GM21786 (cell line): ENCODE measurements at regions not wholly inside any gene's neighbourhood (a gene's known extent, or its start where the extent isn't known, plus 50 kb on each side); places are given as distances from the start of the nearest gene placed in this dataset.

Experiments
- ATAC-seq: cut with Tn5 transposase; IDR thresholded peaks from one replicate; pipeline ENCODE4 v1.9.1; 2021; ENCODE audit not compliant: unreplicated experiment

DNA sequence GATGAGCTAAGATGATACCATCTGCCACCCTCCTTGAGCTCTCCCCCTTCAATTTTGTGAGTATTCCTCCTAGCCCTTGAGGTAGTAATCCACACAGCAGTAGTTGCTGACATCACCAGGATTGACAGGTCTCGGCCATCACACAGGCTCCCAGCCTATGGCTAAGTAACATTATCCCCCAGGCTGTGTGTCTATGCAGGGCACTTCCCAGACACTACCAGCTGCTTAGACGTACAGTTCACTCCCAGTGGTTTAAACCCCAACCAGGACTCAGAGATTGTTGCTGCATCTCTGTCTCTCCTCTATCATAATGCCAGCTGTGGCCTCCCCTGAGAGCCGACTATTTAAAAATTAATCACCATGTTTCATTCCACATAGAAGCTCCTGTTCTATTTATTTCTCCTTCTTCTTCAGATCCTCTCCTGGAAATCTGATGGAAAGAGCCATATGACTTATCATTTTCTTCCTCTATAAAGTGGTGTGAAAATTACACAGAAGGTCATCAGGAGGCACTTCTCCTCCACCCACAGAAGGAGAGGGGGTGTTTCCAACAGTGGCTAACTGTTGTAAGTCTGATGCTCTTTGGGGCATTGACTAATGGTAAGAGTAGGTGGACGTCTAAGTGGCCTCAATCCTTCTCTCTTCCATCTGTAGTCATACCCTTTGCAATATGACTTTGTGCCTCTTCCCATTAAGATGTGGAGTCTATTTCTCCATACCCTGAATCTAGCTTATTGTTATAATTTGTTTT is 396.3 kb downstream of the SETD4 start:
- ATAC-seq: no peak

DNA sequence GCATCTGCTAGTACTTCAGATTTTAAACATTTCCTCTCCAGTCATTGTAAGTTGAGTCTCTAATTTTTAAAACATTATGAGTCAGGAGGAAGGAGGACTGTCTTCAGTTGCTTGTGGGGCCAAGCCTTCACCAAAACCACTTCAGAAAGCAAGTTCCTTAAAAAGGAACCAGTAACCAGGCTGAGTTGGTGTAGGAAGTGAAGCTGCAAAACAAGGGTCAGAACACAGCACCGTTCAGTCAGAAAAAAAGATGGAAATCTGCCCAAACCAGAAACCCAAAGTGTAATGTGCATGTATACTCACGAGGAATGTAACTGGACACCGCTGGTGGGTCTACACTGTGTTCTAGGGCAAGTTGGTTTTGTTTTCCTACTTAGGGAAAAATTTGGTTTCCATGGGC is 402.1 kb downstream of the SETD4 start:
- no peak for ATAC-seq

DNA sequence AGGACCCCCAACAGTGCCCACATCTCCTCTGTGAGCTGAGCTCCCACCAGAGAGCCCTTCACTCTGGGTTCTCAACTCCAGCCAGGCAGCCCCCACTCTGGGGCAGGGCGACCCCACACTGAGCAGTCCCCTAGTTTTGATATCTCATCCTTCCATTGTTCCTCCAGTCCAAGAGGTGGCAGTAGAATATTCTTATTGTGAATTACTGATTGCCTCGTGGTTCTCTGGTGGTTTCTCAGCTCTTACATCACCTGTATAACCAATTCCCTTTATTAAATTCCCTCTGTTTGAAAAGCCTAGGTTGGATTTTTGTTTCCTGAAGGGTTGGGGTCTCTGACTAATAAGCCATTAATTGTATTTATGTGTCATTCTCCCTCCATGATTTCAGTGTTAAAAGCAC is 407.5 kb downstream of the SETD4 start:
- ATAC-seq: no peak

DNA sequence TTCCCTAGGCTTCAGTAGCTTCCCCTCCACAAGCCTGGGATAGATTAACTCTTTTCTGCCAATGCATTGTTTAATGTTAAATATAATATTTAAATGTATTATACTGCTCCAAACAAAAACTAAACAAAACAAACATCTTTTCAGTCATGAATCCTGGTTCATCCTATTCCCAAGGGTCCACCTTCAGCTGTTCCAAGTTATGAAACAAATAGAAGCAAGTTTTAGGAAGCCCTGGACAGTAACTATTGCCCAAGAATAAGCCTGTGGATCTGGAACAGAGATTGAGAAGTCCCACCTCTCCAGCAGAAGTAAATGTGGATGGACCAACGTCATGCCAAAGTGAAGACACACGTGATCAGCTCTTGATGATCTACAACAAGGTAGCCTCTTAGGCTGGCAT is 408.1 kb downstream of the SETD4 start:
- no peak for ATAC-seq

DNA sequence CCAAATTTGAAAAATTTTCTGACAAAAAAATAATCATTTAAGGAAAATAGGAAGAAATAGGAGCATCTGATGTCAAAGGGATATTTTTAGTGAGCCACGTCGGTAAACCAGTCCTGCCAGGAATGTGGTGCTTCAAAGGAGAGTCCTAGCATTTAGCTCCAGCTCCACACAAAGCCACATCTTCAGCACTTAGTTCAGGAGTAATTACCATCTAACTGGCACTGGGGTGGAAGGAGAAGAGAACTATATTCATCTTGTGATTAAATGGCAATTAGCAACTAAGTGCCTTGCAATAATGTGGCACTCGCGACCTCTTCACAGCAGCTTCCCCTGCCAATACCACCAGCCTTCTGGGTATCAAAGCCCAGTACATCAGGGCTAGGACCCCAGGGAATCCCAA is 409.1 kb downstream of the SETD4 start:
- no peak for ATAC-seq

DNA sequence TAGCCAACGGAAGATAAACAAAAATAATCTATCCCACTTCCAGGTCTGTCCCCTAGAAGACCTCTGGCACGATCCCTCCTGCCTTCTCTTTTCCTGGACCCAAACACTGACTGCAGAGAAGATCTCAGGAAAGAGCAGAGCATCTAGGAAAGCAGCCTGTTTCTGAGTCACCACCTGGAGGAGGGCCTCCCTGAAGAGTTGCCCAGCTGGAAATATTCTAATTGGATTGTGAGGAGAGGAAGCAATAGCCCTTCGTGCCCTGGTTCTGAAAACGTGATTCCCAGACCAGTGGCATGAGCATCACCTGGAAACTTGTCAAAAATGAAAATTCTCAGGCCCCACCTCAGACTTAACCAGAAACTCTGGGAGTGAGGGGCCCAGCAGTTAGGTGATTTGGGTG is 411.1 kb downstream of the SETD4 start:
- no peak for ATAC-seq

DNA sequence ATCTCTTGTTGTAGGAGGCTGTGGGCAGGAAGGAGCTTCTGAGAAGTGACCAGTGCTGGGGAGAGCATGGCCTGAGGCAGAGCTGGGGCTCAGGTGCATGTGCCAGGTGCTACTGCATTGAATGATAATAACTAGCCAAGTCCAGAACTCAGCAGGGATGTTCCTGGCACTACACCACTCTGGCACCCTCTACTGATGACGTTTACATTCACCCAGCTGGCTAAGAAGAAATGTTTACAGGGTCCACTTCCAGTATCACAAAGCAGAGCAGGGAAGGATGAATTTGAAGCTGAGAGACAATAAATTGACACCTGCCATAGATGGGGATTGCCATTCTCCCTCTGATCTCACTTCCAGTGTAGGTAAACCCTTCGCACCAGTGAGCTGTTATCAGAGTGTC is 411.8 kb downstream of the SETD4 start:
- no peak for ATAC-seq

DNA sequence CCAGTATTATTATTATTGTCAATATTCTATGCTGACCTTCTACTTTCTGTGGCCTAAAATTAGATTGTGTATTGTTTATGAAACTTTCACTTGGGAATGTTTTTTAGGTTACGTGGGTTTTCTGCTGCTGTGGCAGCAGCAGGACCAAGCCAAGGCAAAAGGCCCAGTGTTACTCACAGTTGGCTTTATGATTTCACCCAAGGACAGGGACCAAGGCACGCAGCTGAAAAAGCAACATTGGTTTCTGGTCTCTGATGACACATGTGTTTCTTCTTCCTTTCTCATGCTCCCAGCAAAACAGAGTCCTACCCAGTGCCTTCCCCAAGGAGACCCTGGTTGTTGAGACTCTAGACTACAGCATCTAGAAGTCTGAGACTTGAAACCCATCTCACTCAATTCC is 413.7 kb downstream of the SETD4 start:
- no peak for ATAC-seq

DNA sequence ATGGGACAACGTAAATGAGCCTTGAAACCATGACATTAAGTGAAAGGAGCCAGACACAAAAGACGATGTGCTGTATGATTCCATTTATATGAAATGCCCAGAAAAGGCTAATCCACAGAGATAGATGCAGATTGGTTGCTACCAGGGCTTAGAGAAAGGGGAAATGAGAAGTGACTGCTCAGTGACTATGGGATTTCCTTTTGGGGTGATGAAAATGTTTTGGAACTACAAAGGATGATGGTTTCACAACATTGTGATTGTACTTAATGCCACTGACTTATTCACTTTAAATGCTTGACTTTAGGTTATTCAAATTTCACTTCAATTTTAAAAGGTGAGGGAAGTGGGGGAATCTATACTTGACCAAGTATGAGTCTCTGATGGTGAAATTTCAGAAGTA is 414.3 kb downstream of the SETD4 start:
- no peak for ATAC-seq

DNA sequence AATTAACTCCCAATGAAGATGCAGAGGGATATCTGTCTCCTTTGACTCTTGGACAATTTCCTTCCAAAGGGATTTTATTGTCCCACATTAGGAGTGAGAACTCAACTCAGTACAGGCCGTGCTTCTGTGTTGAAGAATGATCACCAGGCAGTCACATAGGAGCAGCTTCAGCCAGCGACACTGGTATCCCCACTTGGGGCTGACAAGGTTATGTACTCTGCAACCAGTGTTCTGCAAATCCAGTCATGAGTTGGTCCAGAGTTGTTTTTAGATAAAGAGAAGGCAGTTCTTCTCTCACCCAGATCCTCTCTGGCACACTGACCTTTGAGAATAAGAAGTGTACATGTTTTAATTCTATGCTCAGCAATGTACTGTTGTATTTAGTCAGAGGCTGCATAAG is 415.8 kb downstream of the SETD4 start:
- ATAC-seq: no peak

DNA sequence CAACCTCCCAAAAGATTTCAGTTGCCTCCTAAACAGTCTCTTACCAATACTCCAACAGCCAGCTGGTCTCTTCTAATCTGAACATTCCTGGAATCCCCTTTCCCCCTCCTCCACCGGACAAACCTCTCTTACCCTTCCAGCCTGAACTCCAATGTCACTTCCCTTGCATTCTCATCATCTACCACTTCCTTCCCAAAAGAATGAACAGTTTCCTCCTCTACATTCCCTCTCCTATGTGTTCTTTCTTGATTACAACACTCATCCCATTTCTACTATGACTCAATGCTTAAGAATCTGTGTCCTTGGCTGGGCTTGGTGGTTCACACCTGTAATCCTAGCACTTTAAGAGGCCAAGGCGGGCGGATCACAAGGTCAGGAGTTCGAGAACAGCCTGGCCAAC is 417.1 kb downstream of the SETD4 start:
- ATAC-seq: no peak

DNA sequence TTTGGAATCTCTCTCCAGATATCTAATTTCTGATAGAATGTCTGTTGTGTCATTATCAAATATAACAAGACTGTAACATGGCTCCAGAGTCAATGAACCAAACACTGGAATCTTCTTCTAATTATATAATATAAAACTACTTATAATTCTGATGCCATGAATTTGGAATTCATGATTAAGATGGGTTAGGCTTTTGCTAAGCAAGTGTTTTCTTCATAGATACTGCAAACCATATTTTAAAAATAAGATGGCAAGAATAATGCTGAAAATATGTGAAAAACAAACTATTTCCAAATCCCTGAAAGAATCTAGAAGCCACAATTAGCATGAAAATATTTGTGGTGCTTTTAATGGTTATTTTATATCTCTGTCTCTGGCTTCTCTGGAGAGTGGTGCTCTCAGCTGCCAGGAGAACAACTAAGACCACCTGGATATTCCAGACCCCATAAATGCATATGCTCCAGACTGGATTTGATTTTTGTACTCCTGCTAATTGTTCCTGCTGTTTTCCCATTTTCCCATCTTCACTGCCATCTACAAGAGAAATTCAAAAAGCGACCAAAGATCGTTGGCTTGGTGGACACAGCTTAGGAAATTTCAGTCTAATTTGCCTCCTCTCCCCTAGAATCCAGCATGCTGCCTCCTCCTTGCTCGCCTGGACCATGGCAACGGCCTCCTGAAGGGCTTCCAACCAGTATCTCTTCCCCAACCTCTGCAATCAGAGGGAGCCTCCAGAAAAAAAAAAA is 418.9 kb downstream of the SETD4 start:
- ATAC-seq: no peak

DNA sequence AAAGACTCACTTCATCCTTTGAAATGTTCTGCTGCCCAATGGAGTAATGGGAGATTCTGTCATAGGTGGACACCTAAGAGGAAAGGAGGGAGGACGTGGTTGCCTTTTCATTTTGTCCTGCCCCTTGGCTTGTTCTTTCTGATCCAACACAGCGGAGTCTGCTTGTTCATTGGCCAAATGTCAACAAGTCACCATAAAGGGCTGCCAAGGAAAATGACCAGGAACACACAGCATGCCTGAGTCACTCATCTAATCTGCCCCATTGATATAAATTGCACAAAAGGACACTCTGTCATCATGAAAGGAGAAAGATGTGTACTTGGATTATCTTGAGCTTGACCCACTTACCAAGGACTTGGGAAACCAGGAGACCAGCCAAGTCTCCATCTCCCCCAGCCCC is 422.9 kb downstream of the SETD4 start:
- ATAC-seq: no peak

DNA sequence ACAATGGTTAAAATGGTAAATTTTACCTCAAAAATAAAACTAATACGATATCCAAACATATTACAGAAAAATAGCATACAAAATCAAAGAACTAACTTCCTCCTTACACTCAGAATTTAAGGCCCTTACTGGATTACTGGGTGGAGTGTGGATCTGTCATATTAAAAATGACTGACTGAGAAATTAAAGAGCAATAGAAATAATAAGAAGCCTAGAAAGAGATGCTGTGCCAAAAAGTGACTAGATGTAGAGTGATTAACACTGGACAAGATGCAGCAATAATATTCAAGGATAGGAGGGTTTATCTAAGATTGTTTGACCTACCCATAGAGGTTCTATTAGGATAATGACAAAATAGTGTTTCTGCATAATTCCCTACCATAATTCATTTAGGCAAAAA is 424.3 kb downstream of the SETD4 start:
- ATAC-seq: no peak

DNA sequence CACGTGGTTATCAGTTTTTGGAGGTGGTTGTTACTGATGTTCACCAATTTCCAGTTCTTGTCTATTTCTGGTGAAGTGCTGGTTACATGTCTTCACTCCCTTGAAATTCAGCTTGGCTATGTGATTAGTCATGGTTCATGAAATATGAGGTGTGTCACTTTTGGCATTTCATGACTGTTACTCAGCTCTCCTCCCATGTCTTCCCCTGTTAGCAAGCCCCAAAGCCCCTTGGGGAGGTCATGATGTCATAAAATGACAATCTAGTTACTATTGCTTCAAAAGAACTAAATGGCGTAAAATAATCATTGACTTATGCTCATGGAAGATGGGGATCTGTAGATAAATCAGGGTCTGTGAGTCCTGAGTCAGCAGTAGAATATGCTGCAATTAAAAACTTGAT is 425.1 kb downstream of the SETD4 start:
- ATAC-seq: no peak

DNA sequence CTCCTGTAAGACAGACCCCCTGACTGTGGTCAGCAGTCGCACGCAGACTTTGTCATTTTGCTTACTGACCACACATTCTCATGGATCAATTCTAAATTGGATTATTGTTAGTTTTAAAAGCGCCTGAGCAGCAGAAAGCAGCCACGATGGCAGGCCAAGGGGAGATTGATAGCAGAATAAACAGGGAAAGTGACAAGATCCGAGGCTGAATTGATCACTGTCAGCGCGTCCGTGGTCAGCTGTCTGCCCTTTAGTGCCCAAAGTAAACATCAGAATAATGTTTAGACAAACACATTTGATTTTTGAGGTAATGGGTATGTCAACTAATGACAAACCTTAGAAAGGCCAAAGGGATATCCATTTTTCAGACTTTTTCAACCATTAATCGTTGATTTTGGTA is 426.8 kb downstream of the SETD4 start:
- ATAC-seq: no peak

DNA sequence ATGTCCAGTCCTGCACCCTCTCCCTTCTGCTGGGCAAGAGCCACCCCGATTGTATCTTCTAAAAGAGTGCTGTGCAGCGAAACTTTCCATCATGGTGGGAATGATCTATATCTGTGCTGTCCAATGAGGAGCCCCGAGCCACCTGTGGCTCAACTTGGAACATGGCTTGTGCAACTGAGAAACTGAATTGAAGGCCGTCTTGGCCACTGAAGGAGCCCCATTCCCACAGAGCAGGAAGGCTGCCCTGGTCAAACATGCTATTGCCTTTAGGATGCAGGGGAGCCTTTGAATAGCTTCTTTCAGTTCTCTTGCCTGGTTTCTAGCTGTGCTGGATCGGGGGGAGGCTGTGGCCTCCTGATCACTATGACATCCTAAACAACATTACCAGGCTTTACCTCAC is 427.6 kb downstream of the SETD4 start:
- no peak for ATAC-seq

DNA sequence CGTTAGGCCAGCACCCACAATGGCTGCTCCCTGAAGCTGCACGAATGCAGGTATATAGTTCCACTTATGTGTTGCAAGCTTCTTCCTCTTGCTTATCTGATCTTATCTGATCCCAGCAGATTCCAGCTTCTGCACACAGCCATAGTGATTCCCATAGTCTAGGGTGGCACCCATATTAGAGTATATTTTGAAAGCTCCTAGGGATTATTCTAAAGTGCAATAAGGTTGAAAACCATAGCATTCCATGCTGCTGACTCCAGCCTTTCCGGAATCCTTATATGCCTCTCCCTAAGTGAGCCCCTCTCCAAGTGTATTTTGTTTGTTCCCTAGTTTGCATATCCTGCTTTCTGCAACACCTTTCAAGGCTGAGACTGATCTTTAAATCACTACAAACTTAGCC is 432.0 kb downstream of the SETD4 start:
- ATAC-seq: no peak

DNA sequence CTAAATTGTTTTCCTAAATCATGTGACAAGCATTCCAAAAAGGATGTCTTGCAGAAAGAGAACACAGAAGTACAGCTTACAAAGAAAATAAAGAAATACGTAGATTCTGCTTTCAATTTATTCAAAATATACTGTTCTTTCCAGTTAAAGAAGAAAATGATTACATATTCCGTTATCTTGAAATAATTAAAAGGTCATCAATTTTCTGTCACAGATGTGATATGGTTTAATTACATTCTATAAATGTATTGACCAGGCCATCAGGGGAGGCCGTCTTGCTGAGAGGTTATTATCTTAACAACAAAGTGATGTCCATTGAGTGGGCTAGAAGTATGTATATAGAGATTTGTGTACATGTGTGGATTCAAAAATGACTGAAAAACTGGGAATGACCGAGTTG is 432.9 kb downstream of the SETD4 start:
- ATAC-seq: no peak

DNA sequence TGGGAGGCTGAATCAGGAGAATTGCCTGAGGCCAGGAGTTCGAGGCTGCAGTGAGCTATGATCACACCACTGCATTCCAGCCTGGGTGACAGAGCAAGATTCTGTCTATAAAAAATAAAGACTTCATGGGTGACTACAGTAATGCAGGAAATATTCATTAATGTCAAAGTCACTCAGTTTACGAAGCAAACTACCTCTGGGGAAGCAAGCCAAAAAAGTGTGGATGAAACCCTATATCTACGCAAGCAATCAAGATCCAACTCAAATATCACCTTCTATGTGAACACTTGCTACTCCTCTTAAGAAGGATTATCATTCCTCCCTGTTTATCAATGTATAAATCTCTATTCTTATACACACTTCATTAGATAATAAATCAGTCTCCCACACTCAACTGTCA is 434.8 kb downstream of the SETD4 start:
- ATAC-seq: no peak

DNA sequence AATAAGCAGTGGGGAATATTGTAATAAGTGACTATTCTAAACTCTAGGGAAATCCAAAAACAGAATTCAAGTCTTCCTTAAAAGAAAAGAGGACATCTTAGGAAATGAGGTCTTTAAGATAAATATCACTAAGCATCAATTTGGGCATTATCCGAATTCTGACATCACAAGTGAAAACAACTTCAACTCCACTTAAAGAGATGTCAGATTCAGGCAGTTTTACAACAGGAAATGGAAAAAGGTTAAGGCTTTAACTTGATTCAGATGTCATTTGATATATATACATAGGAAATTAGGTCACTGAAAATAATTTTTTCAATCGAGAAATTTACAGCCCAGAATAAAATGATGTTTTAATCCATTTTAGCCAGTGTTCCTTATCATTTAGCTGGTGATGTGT is 435.4 kb downstream of the SETD4 start:
- ATAC-seq: no peak

DNA sequence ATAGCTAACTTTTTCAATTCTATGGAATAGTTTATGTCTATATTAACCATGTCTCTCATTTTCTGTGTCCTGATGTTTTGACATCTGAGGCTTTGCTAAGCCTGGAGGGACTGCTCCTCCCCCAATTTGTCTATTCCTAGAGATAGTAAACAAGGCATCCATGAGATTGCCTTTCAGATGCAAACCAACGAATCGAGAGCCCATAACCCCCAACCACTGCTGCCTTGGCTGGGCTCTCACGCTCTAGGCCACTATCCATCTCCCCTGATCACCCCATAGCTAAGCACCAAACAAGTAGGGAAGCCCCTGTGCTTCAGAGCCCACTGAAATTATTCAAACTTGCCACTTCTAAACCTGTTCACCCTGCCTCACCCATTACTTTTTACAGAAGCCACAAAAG is 437.7 kb downstream of the SETD4 start:
- no peak for ATAC-seq

DNA sequence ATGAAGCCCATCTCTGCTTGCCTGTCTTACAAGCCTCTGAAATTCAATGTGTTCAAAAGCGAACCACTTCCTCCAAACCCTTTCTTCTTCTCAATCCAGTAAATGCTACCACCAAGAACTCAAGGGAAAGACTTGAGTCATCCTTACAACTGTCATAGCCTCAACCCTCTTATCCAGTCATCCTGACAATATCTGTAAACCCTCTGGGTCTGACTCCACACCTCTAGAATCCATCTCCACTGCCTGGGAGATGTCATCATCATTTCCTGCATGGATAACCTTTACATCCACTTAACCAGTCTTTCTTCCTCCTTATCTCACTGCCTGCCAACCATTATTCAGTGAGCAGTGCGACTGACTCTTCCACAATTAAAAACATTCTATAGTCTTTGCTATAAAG is 441.1 kb downstream of the SETD4 start:
- no peak for ATAC-seq
